ENCODE measurements at regions not wholly inside any gene's neighbourhood (a gene's known extent, or its start where the extent isn't known, plus 50 kb on each side); places are given as distances from the start of the nearest gene placed in this dataset.

- DNase-seq = no peak
Observed at GRCh38 chr19:32138416-32138815, 207.0 kb upstream of the ZNF507 start.

- no peak for DNase-seq
Observed at GRCh38 chr19:32141840-32142511, 203.4 kb upstream of the ZNF507 start.

GRCh38 chr19:32146664-32147063 lies 198.7 kb upstream of the ZNF507 start:
- no peak for DNase-seq

- DNase-seq = no peak
Observed at GRCh38 chr19:32150605-32151004, 194.8 kb upstream of the ZNF507 start.

- DNase-seq = no peak
Observed at GRCh38 chr19:32154418-32154817, 191.0 kb upstream of the ZNF507 start.

- DNase-seq = no peak
Observed at GRCh38 chr19:32164384-32164992, 180.9 kb upstream of the ZNF507 start.

- DNase-seq = no peak
Observed at GRCh38 chr19:32165141-32165540, 180.3 kb upstream of the ZNF507 start.

GRCh38 chr19:32165750-32166149 lies 179.7 kb upstream of the ZNF507 start:
- no peak for DNase-seq

GRCh38 chr19:32166238-32166637 lies 179.2 kb upstream of the ZNF507 start:
- no peak for DNase-seq

GRCh38 chr19:32168111-32168510 lies 177.3 kb upstream of the ZNF507 start:
- no peak for DNase-seq

- no peak for DNase-seq
Observed at GRCh38 chr19:32168606-32169005, 176.8 kb upstream of the ZNF507 start.

GRCh38 chr19:32171719-32172151 lies 173.7 kb upstream of the ZNF507 start:
- no peak for DNase-seq

GRCh38 chr19:32172566-32173160 lies 172.7 kb upstream of the ZNF507 start:
- DNase-seq = no peak

GRCh38 chr19:32173836-32174235 lies 171.6 kb upstream of the ZNF507 start:
- no peak for DNase-seq

GRCh38 chr19:32174386-32175113 lies 170.9 kb upstream of the ZNF507 start:
- no peak for DNase-seq

GRCh38 chr19:32176591-32176990 lies 168.8 kb upstream of the ZNF507 start:
- no peak for DNase-seq

- no peak for DNase-seq
Observed at GRCh38 chr19:32177686-32178085, 167.7 kb upstream of the ZNF507 start.

- no peak for DNase-seq
Observed at GRCh38 chr19:32178401-32178800, 167.0 kb upstream of the ZNF507 start.

- no peak for DNase-seq
Observed at GRCh38 chr19:32178956-32179355, 166.5 kb upstream of the ZNF507 start.

- no peak for DNase-seq
Observed at GRCh38 chr19:32181216-32181920, 164.0 kb upstream of the ZNF507 start.

GRCh38 chr19:32186542-32187330 lies 158.7 kb upstream of the ZNF507 start:
- DNase-seq = no peak

GRCh38 chr19:32188921-32189320 lies 156.5 kb upstream of the ZNF507 start:
- DNase-seq = no peak

Data from suppressor macrophage treated with lipopolysaccharide for 4 hours (primary cell).